ENCODE measurements at regions not wholly inside any gene's neighbourhood (a gene's known extent, or its start where the extent isn't known, plus 50 kb on each side); places are given as distances from the start of the nearest gene placed in this dataset.
A peak's percentile ranks its signal among the peaks of the same experiment; 100 is the strongest.

GRCh38 chr1:17986156-17986555 is 121.4 kb upstream of the IGSF21 start:
- H3K9me3 ChIP-seq: no peaks in the 10 kb centered on the region
- 78 to 86% methylated on average over 9 of the region's 9 CpGs for WGBS, 2 donors
- TF ChIP-seq POLR2A (IDR thresholded peaks at IDR 0.05): no peak
- TF ChIP-seq, protein P1, sequence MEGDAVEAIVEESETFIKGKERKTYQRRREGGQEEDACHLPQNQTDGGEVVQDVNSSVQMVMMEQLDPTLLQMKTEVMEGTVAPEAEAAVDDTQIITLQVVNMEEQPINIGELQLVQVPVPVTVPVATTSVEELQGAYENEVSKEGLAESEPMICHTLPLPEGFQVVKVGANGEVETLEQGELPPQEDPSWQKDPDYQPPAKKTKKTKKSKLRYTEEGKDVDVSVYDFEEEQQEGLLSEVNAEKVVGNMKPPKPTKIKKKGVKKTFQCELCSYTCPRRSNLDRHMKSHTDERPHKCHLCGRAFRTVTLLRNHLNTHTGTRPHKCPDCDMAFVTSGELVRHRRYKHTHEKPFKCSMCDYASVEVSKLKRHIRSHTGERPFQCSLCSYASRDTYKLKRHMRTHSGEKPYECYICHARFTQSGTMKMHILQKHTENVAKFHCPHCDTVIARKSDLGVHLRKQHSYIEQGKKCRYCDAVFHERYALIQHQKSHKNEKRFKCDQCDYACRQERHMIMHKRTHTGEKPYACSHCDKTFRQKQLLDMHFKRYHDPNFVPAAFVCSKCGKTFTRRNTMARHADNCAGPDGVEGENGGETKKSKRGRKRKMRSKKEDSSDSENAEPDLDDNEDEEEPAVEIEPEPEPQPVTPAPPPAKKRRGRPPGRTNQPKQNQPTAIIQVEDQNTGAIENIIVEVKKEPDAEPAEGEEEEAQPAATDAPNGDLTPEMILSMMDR (IDR thresholded peaks at IDR 0.05): no peak

GRCh38 chr1:17990401-17990800 is 117.2 kb upstream of the IGSF21 start:
- DNase-seq: no peak
- no peak for ATAC-seq
- WGBS, 2 donors: 74 to 85% methylated on average over 1 of the region's 1 CpG
- no peaks in the 10 kb centered on the region for H3K36me3 ChIP-seq (replicated peaks in 1 of 2; ENCODE audit: insufficient read depth in 1 of 2, low read depth in 2 of 2)
- intact Hi-C loops (cut with DNase I): no loop called here
- no peaks in the 10 kb centered on the region for H3K9me3 ChIP-seq
- TF ChIP-seq, protein P1 (IDR thresholded peaks at IDR 0.05): no peak
- no peak for TF ChIP-seq POLR2A (IDR thresholded peaks at IDR 0.05)
- H3K27me3 ChIP-seq: no peaks in the 10 kb centered on the region
- H3K4me1 ChIP-seq: peaks cover 17% of the 10 kb centered on the region
- no peak overlapping the region for H3K27ac ChIP-seq
- no peak overlapping the region for H3K4me3 ChIP-seq

More at GRCh38 chr1:17986156-17986555, 121.4 kb upstream of the IGSF21 start:
- Histone ChIP-seq H3K27me3 (no peaks in the 10 kb centered on the region), H3K36me3 (replicated peaks in 1 of 2; ENCODE audit: insufficient read depth in 1 of 2, low read depth in 2 of 2) (no peaks in the 10 kb centered on the region), H3K4me1 (no peaks in the 10 kb centered on the region), H3K27ac (no peak overlapping the region), H3K4me3 (no peak overlapping the region)
- DNase-seq (no peak), ATAC-seq (no peak)
- intact Hi-C loops (cut with DNase I): loop anchor here (10.0 kb wide), 1 partner anchor 589 kb away; no protein-coding TSS in a partner anchor

- Histone ChIP-seq H3K27ac (no peak overlapping the region), H3K4me3 (no peak overlapping the region), H3K4me1 (peaks cover 17% of the 10 kb centered on the region), H3K9me3 (no peaks in the 10 kb centered on the region), H3K36me3 (replicated peaks in 1 of 2; ENCODE audit: insufficient read depth in 1 of 2, low read depth in 2 of 2) (no peaks in the 10 kb centered on the region), H3K27me3 (no peaks in the 10 kb centered on the region)
- 80 to 94% methylated on average over 3 to 4 of the region's 4 CpGs for WGBS, 2 donors
- intact Hi-C loops (cut with DNase I): no loop called here
- TF ChIP-seq, protein P1 (IDR thresholded peaks at IDR 0.05): no peak
- no peak for TF ChIP-seq POLR2A (IDR thresholded peaks at IDR 0.05)
- DNase-seq (no peak), ATAC-seq (no peak)
Observed at GRCh38 chr1:17991996-17992395, 115.6 kb upstream of the IGSF21 start.

- Histone ChIP-seq H3K9me3 (no peaks in the 10 kb centered on the region), H3K27ac (no peak overlapping the region), H3K36me3 (replicated peaks in 1 of 2; ENCODE audit: insufficient read depth in 1 of 2, low read depth in 2 of 2) (no peaks in the 10 kb centered on the region), H3K27me3 (no peaks in the 10 kb centered on the region), H3K4me1 (peaks cover 17% of the 10 kb centered on the region), H3K4me3 (no peak overlapping the region)
- intact Hi-C loops (cut with DNase I): no loop called here
- WGBS, 2 donors: 81 to 92% methylated on average over 5 of the region's 5 CpGs
- ATAC-seq: no peak
- DNase-seq: no peak
- TF ChIP-seq, protein P1 (IDR thresholded peaks at IDR 0.05): no peak
- no peak for TF ChIP-seq POLR2A (IDR thresholded peaks at IDR 0.05)
Observed at GRCh38 chr1:17992800-17993199, 114.8 kb upstream of the IGSF21 start.

DNA sequence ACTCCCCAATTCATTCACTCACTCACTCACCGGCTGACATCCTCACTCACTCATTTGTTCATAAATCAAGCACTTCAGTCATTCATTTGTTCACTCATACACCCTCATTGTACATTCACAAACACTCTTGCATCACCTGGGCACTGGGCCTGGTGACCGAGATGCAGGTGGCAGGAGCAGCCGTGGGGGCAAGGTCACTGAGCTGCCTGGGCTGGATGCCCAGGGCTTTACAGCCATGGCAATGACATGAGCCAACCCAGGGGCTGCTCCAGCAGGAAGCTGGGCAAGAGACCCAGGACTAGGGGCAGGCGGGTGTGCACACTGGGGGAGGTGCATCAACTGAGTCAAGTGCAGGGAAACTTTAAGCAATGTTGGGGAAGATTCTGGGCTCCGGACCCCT is 113.6 kb upstream of the IGSF21 start:
- 44 to 46% methylated on average over 5 of the region's 5 CpGs for WGBS, 2 donors
- Histone ChIP-seq H3K4me3 (no peak overlapping the region), H3K4me1 (peaks cover 17% of the 10 kb centered on the region), H3K36me3 (replicated peaks in 1 of 2; ENCODE audit: insufficient read depth in 1 of 2, low read depth in 2 of 2) (no peaks in the 10 kb centered on the region), H3K27ac (no peak overlapping the region), H3K27me3 (no peaks in the 10 kb centered on the region), H3K9me3 (no peaks in the 10 kb centered on the region)
- peak; percentile 73 to 85 (median 84) for DNase-seq
- ATAC-seq: peak; percentile 84
- TF ChIP-seq, protein P1 (IDR thresholded peaks at IDR 0.05): no peak
- TF ChIP-seq POLR2A (IDR thresholded peaks at IDR 0.05): no peak
- intact Hi-C loops (cut with DNase I): no loop called here
